ENCODE measurements at regions not wholly inside any gene's neighbourhood (a gene's known extent, or its start where the extent isn't known, plus 50 kb on each side); places are given as distances from the start of the nearest gene placed in this dataset.

DNA sequence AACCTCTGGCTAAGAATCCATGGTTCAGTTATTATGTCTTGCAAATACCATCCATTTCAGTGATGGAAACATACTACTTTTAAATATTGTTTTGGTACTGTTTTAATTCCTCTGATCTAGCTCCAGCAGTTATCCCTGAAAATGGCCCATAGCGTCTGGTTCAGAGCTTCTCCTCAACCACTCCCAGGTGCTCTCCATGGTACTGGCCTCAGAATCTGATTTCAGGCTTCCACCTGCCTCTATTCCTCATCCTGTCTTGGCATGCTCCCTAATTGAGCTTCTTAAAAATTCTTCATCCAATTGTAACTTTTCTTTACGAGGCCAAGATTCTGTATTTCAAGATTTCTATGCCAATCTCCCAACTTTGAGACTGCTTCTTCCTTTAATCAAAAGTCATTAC, 236.3 kb downstream of the HTR7 start:
- TF ChIP-seq, protein P1, sequence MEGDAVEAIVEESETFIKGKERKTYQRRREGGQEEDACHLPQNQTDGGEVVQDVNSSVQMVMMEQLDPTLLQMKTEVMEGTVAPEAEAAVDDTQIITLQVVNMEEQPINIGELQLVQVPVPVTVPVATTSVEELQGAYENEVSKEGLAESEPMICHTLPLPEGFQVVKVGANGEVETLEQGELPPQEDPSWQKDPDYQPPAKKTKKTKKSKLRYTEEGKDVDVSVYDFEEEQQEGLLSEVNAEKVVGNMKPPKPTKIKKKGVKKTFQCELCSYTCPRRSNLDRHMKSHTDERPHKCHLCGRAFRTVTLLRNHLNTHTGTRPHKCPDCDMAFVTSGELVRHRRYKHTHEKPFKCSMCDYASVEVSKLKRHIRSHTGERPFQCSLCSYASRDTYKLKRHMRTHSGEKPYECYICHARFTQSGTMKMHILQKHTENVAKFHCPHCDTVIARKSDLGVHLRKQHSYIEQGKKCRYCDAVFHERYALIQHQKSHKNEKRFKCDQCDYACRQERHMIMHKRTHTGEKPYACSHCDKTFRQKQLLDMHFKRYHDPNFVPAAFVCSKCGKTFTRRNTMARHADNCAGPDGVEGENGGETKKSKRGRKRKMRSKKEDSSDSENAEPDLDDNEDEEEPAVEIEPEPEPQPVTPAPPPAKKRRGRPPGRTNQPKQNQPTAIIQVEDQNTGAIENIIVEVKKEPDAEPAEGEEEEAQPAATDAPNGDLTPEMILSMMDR (IDR thresholded peaks at IDR 0.05; ENCODE audit: unreplicated experiment) = no peak
- Mint-ChIP-seq H3K36me3 (ENCODE audit: low read depth, unreplicated experiment) (no peaks in the 10 kb centered on the region), H3K27me3 (ENCODE audit: unreplicated experiment) (no peaks in the 10 kb centered on the region), H3K9me3 (ENCODE audit: unreplicated experiment) (no peaks in the 10 kb centered on the region), H3K4me3 (ENCODE audit: unreplicated experiment) (no peak overlapping the region), H3K27ac (ENCODE audit: unreplicated experiment) (no peak overlapping the region), H3K4me1 (ENCODE audit: unreplicated experiment) (no peaks in the 10 kb centered on the region)
- DNase-seq (ENCODE audit: low spot score) = peak; percentile 48

DNA sequence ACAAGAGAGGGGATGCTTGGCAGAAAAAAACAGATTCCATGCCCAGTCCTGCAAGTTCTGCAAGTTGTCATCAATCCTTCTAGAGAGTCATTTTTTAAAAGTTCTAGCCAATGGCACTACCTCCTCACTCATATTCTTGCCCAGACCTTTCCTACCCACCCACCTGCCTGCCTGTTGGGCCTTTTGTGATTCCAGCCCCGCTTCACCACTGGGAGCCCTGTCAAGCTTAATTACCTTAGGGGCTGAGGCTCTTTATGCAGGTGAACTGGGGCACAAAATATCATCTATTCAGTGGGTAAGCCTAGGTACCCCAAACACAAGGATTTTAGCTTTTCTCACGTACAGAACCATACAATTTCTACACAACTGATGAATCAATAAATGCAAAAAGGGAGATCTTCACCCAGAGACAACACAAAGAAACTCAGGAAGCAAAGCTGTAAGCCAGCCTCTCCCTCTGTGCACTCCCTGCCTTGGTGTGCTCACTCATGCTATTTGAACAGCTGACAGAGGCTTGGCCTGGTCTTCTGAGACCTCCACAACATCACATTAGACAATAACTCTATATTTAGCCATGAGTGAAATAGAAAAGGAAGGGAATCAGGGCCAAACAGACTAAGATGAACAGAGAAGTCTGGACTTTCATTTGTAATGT, 222.6 kb downstream of the HTR7 start:
- no peak for DNase-seq (ENCODE audit: low spot score)
- no peaks in the 10 kb centered on the region for H3K27me3 Mint-ChIP-seq (ENCODE audit: unreplicated experiment)
- H3K4me1 Mint-ChIP-seq (ENCODE audit: unreplicated experiment) = no peaks in the 10 kb centered on the region
- H3K27ac Mint-ChIP-seq (ENCODE audit: unreplicated experiment) = no peak overlapping the region
- TF ChIP-seq, protein P1 (IDR thresholded peaks at IDR 0.05; ENCODE audit: unreplicated experiment) = no peak
- no peak overlapping the region for H3K4me3 Mint-ChIP-seq (ENCODE audit: unreplicated experiment)
- no peaks in the 10 kb centered on the region for H3K9me3 Mint-ChIP-seq (ENCODE audit: unreplicated experiment)
- no peaks in the 10 kb centered on the region for H3K36me3 Mint-ChIP-seq (ENCODE audit: low read depth, unreplicated experiment)

DNA sequence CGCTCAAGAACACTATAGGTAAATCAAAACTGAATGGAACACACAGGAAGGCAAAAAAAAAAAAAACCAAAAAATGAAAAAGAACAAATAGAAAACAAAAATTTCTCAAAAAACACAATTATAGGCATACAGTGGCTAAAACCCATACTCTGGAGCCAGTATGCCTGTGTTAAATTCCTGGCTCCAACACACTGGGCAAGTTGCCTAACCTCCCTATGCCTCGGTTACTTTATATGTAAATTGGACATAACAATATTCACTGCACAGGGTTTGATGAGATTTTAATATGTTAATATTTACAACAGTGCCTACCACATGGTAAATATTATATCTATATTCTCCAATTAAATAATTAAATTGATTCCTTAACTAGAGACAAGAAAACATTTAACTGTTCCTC, 217.1 kb downstream of the HTR7 start:
- TF ChIP-seq, protein P1 (IDR thresholded peaks at IDR 0.05; ENCODE audit: unreplicated experiment) = no peak
- H3K4me1 Mint-ChIP-seq (ENCODE audit: unreplicated experiment) = peaks cover 3% of the 10 kb centered on the region
- no peaks in the 10 kb centered on the region for H3K27me3 Mint-ChIP-seq (ENCODE audit: unreplicated experiment)
- H3K36me3 Mint-ChIP-seq (ENCODE audit: low read depth, unreplicated experiment) = no peaks in the 10 kb centered on the region
- no peak overlapping the region for H3K27ac Mint-ChIP-seq (ENCODE audit: unreplicated experiment)
- no peaks in the 10 kb centered on the region for H3K9me3 Mint-ChIP-seq (ENCODE audit: unreplicated experiment)
- H3K4me3 Mint-ChIP-seq (ENCODE audit: unreplicated experiment) = no peak overlapping the region
- no peak for DNase-seq (ENCODE audit: low spot score)

DNA sequence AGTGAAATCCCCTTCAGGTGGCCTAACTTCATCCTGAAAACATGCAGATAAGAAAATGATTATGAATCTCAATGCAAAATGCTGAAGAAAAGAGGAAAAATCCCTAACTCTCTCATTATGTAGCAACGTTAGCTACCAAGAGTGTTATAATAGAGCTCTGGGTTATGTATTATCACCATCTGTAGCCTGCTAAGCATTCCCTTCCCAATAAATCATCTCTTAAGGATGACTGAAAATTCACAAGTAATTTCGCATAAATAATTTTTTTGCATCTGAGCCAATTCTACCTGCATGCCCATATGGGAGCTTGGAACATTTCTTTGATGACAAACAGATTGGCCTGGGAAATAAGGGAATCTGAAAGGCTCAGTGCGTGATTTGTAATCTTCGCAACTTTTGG, 216.1 kb downstream of the HTR7 start:
- Mint-ChIP-seq H3K27me3 (ENCODE audit: unreplicated experiment) (no peaks in the 10 kb centered on the region), H3K27ac (ENCODE audit: unreplicated experiment) (no peak overlapping the region), H3K4me1 (ENCODE audit: unreplicated experiment) (peaks cover 3% of the 10 kb centered on the region), H3K4me3 (ENCODE audit: unreplicated experiment) (no peak overlapping the region), H3K36me3 (ENCODE audit: low read depth, unreplicated experiment) (no peaks in the 10 kb centered on the region), H3K9me3 (ENCODE audit: unreplicated experiment) (no peaks in the 10 kb centered on the region)
- no peak for DNase-seq (ENCODE audit: low spot score)
- TF ChIP-seq, protein P1 (IDR thresholded peaks at IDR 0.05; ENCODE audit: unreplicated experiment) = no peak

DNA sequence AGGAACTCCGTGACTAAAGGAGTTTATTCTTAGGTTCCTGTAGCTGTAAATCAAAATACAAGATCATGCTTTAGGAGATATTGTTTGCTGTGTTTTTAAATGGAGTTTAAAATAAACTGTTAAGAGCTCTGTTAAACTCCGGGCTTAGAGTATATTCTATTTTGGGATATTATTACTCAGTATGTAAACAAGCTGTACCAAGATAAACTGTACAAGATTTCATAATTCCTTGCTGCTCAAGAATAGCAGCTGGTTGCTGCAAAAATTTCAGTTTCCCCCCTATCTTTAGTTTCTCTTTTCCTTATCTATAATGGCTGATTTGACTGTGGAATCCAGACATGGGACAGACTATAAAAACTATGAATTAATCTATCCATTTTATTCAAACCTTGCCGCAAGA, 215.7 kb downstream of the HTR7 start:
- Mint-ChIP-seq H3K36me3 (ENCODE audit: low read depth, unreplicated experiment) (no peaks in the 10 kb centered on the region), H3K27ac (ENCODE audit: unreplicated experiment) (no peak overlapping the region), H3K4me1 (ENCODE audit: unreplicated experiment) (peaks cover 3% of the 10 kb centered on the region), H3K4me3 (ENCODE audit: unreplicated experiment) (no peak overlapping the region), H3K9me3 (ENCODE audit: unreplicated experiment) (no peaks in the 10 kb centered on the region), H3K27me3 (ENCODE audit: unreplicated experiment) (no peaks in the 10 kb centered on the region)
- DNase-seq (ENCODE audit: low spot score) = no peak
- TF ChIP-seq, protein P1 (IDR thresholded peaks at IDR 0.05; ENCODE audit: unreplicated experiment) = no peak

All from endothelial cell (in vitro differentiated cells).